Gastroesophageal sphincter (tissue), 4 donors: ENCODE measurements at regions not wholly inside any gene's neighbourhood (a gene's known extent, or its start where the extent isn't known, plus 50 kb on each side); places are given as distances from the start of the nearest gene placed in this dataset.

ENCODE experiments used
- ATAC-seq: fragments of 150-250 bp; one replicate; pipeline ENCODE4 v1.9.1; 2016; ENCODE audit warnings: mild to moderate bottlenecking, moderate library complexity
- H3K27ac ChIP-seq, 4 donors: fragments of 200-600 bp; sonication (generic) in 3 of 4; 1 replicate in 3 of 4; 2 replicates in 1 of 4; pipeline ENCODE4 v1.5.1; 2016 to 2019
- H3K27me3 ChIP-seq: fragments of 200-600 bp; sonication (generic); one replicate; pipeline ENCODE4 v1.5.1; 2019
- H3K36me3 ChIP-seq, 2 donors: fragments of 200-600 bp; sonication (generic); one replicate each; pipeline ENCODE4 v1.5.1; 2019; ENCODE audit warnings: control low read depth in 1 of 2
- H3K4me1 ChIP-seq, 3 donors: fragments of 200-600 bp; sonication (generic); 1 replicate in 2 of 3; 2 replicates in 1 of 3; pipeline ENCODE4 v1.5.1; 2016 to 2019; ENCODE audit warnings: control low read depth in 2 of 3
- H3K4me3 ChIP-seq, 2 donors: fragments of 200-600 bp; sonication (generic); one replicate each; pipeline ENCODE4 v1.5.1; 2019; ENCODE audit warnings: mild to moderate bottlenecking in 1 of 2, moderate library complexity in 1 of 2
- H3K9me3 ChIP-seq, 3 donors: fragments of 200-600 bp; sonication (generic); one replicate each; pipeline ENCODE4 v1.5.1; 2017 to 2019; ENCODE audit warnings: control low read depth in 2 of 3
- CTCF ChIP-seq, 4 experiments: fragments of 200-600 bp in 2 of 4; fragments of 450-650 bp in 2 of 4; sonication (generic) in 1 of 4; IDR thresholded peaks; one replicate each; pipeline ENCODE4 v1.5.1; 2017 to 2019; ENCODE audit warnings: antibody characterized with exemption in 4 of 4, mild to moderate bottlenecking in 2 of 4, moderate library complexity in 2 of 4
- EP300 ChIP-seq: sonication (generic); formaldehyde crosslinking; IDR thresholded peaks from one replicate; pipeline ENCODE4 v1.6.1; 2017; ENCODE audit warnings: antibody characterized with exemption, mild to moderate bottlenecking
- POLR2A ChIP-seq, 2 donors: fragments of 450-650 bp; IDR thresholded peaks; one replicate each; pipeline ENCODE4 v1.6.1; 2017; ENCODE audit warnings: antibody characterized with exemption in 2 of 2, mild to moderate bottlenecking in 2 of 2, moderate library complexity in 1 of 2
- POLR2AphosphoS5 ChIP-seq: sonication (generic); formaldehyde crosslinking; IDR thresholded peaks from one replicate; pipeline ENCODE4 v1.6.1; 2017; ENCODE audit warnings: antibody characterized with exemption
- WGBS, 2 donors: methylation state at CpG; one replicate each; pipeline ENCODE4 v1.1.5; 2018; ENCODE audit warnings: low coverage in 1 of 2; 5-methylcytosine and 5-hydroxymethylcytosine counted together

- Histone ChIP-seq H3K4me1 (no peaks in the 10 kb centered on the region), H3K4me3 (no peak overlapping the region), H3K27ac (no peak overlapping the region), H3K36me3 (no peaks in the 10 kb centered on the region), H3K27me3 (no peaks in the 10 kb centered on the region), H3K9me3 (no peaks in the 10 kb centered on the region)
- TF ChIP-seq POLR2AphosphoS5 (no peak), POLR2A (IDR thresholded peaks at IDR 0.05) (no peak), EP300 (no peak), CTCF (IDR thresholded peaks at IDR 0.05) (no peak)
- ATAC-seq = no peak
- WGBS, 2 donors = 72 to 83% methylated on average over 1 to 2 of the region's 2 CpGs
Measured at GRCh38 chr7:136144182-136144581, 167.0 kb upstream of the MTPN start.

DNA sequence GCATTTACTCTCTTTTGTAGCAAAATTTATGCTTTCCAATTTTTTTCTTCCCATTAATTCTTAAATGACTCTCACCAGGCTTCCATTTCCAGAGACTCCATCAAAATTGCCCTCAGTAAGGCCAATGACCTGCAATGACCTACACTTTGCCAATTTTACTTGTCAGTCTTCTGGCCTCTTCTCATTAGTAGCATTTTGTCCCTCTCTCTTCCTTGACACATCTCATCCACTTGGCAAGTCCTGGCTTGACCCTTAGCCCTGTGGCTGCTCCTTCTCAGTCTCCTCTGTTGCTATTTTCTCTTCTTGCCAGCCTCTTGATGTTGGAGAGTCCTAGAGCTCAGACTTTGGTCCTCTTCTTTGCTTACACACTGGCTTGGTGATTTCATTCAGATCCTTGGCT lies 166.1 kb upstream of the MTPN start:
- Histone ChIP-seq H3K27me3 (no peaks in the 10 kb centered on the region), H3K27ac (no peak overlapping the region), H3K4me1 (no peaks in the 10 kb centered on the region), H3K9me3 (no peaks in the 10 kb centered on the region), H3K4me3 (no peak overlapping the region), H3K36me3 (no peaks in the 10 kb centered on the region)
- ATAC-seq = no peak
- TF ChIP-seq EP300 (no peak), POLR2AphosphoS5 (no peak), POLR2A (IDR thresholded peaks at IDR 0.05) (no peak), CTCF (IDR thresholded peaks at IDR 0.05) (no peak)

- H3K4me3 ChIP-seq = no peak overlapping the region
- H3K9me3 ChIP-seq = no peaks in the 10 kb centered on the region
- no peaks in the 10 kb centered on the region for H3K27me3 ChIP-seq
- no peak for ATAC-seq
- no peaks in the 10 kb centered on the region for H3K4me1 ChIP-seq
- H3K27ac ChIP-seq = no peak overlapping the region
- TF ChIP-seq POLR2A (IDR thresholded peaks at IDR 0.05) (no peak), EP300 (no peak), CTCF (IDR thresholded peaks at IDR 0.05) (no peak), POLR2AphosphoS5 (no peak)
- H3K36me3 ChIP-seq = no peaks in the 10 kb centered on the region
- WGBS, 2 donors = 100% methylated on average over 1 to 2 of the region's 2 CpGs
Measured at GRCh38 chr7:136142583-136142982, 165.4 kb upstream of the MTPN start.

DNA sequence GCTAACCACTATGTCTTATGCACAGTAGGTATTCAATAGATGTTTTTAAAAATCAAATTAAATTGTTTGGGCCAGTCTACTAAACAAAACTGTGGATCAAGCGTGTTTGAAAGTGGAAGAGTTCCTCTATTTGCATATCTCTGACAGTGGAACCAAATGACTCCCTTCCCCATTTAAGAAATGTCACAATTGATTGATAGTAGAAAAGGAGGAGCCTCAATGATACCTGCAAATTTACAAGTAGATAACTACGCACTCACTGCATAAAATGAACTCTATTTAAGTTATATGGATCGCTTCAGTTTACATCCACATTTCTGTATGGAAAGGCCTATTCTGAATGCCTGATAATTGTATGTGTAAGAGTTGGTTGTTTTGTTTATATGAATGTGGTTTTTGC lies 163.3 kb upstream of the MTPN start:
- no peaks in the 10 kb centered on the region for H3K4me1 ChIP-seq
- ATAC-seq = no peak
- no peak overlapping the region for H3K4me3 ChIP-seq
- no peaks in the 10 kb centered on the region for H3K27me3 ChIP-seq
- WGBS, 2 donors = 94 to 98% methylated on average over 3 of the region's 3 CpGs
- TF ChIP-seq EP300 = no peak
- TF ChIP-seq POLR2A (IDR thresholded peaks at IDR 0.05) = no peak
- TF ChIP-seq CTCF (IDR thresholded peaks at IDR 0.05) = no peak
- no peak for TF ChIP-seq POLR2AphosphoS5
- H3K9me3 ChIP-seq = no peaks in the 10 kb centered on the region
- H3K36me3 ChIP-seq = no peaks in the 10 kb centered on the region
- H3K27ac ChIP-seq = no peak overlapping the region

DNA sequence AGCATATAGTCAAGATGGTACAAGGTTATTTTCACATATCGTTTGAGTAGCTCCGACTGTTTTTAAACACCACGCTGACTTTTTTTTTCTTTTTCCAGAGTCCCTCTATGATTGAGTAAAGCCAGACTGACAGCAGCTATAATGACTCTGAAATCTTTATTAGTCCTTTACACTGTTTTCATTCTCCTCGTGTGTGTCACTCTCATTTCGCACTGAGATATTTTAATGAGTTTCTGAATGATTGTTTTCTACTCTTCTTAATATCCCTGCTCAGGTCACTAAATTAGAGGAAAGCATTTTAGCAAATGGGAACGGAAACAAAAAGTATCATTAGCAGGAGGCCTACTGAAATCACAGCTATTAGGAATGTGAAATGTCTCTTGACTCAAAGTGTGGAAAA lies 162.3 kb upstream of the MTPN start:
- Histone ChIP-seq H3K36me3 (no peaks in the 10 kb centered on the region), H3K27me3 (no peaks in the 10 kb centered on the region), H3K4me3 (no peak overlapping the region), H3K27ac (no peak overlapping the region), H3K9me3 (no peaks in the 10 kb centered on the region), H3K4me1 (no peaks in the 10 kb centered on the region)
- TF ChIP-seq POLR2A (IDR thresholded peaks at IDR 0.05) = no peak
- TF ChIP-seq EP300 = no peak
- no peak for TF ChIP-seq POLR2AphosphoS5
- TF ChIP-seq CTCF (IDR thresholded peaks at IDR 0.05) = no peak
- 37 to 69% methylated on average over 4 to 5 of the region's 6 CpGs for WGBS, 2 donors
- no peak for ATAC-seq
